CD4-positive, alpha-beta T cell treated with Interleukin-15 for 1 hour (primary cell): ENCODE measurements at regions not wholly inside any gene's neighbourhood (a gene's known extent, or its start where the extent isn't known, plus 50 kb on each side); places are given as distances from the start of the nearest gene placed in this dataset.
A peak's percentile ranks its signal among the peaks of the same experiment; 100 is the strongest.

Source experiments
- DNase-seq: peaks from one replicate; pipeline ENCODE4 v3.0.0-alpha.2; 2020

DNA sequence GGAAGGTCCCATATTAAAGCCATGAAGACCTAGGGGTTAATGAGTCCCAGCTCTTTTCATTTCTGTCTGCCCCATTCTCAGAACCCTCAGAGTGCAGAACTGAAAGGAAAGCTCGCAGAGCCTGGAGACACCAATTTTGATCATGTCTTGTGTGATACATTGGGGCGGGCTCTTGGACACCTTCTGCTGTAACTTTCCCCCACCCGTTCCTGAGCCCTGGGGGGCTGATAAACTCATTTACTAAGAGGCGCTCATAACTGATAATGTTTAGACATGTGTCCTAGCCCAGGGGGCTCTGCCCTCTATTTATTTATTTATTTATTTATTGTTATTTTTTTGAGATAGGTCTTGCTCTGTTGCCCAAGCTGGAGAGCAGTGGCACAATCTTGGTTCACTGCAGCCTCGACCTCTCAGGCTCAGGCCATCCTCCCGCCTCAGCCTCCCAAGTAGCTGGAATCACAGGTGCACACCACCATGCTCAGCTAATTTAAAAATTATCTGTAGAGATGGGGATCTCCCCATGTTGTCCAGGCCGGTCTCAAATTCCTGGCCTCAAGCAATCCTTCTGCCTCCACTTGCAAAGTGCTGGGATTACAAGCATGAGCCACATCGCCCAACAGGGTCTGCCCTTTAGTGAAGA lies 72.4 kb upstream of the HAAO start:
- DNase-seq = no peak

DNA sequence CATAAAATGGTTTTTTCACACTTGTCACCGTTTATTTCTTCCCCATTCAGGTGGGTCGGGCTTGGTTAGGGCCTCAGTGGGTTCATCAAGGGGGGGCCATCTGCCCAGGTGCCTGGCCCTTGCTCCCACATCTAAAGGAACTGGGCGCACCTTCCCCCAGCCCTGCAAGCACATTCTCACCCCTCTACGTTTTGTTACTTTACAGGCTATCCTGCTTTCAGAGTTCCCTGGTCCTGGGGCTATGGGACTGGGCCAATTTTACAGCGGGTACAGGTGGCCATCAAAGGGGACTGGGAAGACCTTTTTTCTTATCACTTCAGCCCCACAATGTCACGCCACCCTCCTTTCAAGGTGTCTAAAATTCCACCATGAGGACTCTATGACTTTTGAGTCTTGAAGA lies 71.8 kb upstream of the HAAO start:
- no peak for DNase-seq

DNA sequence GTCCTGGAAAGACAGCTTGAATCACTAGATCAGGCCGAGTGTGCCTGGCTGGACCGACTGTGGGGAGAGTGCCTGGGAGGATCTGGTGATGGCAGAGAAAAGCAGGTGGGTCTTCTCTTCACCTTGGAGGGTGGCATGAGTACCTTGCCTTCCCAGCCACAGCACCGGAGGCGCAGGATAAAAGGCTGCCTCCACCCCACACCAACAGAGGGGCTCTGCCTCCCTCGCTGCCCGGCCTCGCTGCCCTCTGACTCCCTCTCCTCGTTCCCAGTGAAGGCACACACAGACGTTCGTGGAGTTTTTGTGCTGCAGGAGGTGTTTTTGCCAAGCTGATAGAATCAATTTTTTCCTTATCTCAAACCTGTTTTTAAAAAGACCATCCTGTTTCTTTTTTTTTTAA lies 71.4 kb upstream of the HAAO start:
- DNase-seq = no peak

DNA sequence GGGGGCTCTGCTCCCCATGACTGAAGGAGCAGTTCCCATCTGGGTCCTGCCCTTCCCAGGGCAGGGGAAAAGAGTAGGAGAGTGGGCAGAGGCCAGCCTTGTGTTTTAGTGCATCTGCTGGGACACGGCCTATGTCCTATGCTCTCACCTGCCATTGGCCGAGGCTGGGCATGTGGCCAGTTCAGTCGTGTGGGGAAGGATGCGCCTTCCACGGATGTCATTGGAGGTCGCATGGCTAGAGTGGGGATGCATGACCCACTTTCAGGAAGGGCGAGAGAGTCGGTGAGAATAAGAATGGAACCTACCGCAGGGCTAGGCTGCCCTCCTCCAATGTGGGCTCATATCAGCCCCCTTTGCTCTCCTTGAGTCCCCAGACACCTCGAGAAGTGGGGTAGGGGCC lies 70.9 kb upstream of the HAAO start:
- no peak for DNase-seq

DNA sequence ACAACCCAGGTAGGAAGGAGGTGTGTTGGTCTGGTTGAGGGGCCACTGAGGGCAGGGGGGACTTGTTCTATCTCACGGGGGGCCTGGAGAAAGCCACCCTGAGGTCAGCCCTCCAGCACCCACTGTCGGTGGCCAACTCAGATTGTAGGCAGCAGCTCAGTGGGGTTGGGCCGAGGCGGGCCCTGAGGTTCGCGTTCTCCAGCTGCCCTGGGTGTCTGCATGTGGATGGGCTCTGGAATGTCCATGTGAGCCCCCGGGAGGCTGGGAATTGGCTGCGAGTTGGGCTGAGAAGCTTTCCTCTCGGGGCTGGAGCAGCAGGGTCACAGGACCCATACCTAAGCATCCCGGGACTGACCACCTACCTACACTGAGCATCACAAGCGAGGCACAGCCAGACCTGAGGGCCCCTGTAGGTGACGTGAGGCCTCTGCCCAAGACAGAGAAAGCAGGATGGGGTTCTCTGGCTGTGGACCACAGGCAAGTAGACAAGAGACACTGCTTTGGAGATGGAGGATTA lies 70.3 kb upstream of the HAAO start:
- no peak for DNase-seq

DNA sequence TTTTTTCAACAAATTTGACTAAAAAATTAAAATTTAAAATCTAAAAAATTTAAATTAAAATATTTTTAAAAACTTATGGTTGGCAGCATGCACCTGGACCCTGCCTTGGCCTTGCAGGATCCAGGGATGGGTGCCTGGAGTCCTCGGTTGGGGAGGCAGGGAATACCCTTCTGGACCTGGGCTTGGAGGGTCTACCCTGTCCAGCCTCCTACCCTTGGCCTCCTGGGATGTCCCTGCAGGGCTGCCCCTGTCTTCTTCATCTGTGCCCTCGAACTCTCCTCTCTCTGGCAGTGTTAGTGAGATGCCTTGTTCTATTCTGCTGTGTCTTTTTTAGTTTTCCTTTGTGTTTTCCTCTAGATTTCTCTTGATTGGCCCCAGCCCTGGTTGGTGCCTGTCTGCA lies 68.9 kb upstream of the HAAO start:
- no peak for DNase-seq

DNA sequence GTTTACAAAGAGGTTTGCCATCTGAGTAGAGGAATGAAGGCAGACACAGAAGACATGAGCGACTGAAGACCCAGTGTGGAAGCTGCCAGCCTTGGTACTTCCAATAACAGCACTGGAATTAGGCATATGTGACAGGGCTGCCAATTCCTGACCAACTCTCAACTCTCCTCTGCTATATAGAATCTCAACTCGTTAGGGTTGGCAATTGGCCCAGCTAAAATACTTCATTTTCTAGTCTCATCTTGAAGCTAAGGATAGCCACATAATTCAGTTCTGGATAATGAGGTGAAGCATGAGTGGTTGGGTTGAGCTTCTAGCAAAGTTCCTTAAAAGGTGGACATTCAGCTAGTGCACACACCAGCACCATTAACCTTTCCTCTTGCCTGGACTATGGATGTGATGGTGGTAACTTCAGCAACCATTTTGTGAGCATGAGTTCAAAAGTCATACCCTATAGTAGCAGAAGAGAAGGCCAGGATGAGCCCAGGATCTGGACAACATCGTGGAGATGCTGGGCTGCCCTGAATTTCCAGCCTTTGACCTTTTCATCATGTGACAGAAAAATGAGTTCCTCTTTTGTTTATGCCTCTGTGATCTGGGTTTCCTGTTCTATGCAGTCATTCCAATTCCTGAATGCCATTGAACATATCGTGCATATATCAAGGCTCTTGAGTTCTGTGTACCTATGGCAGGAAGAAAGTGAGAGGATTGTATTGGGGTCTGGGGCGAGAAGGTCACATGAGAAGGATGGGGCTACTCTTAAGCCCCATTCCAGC lies 68.1 kb upstream of the HAAO start:
- no peak for DNase-seq

DNA sequence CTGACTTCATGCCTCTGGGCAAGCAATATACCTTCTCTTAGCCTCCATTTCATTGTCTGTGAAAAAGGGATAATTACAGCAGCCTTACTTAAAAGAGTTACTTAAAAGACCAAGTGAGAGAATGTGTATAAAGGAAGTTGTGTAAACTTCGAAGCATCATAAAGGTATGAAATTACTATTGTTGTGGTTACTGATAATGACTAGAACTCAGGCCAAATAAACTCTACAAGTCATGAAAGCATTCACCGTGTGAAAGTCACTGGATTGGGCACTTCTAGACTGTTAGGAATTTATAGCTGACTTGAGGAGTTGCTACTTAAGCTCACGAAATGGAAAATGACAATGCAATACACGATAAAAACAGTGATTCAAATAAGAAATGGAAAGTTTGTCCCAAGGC lies 67.4 kb upstream of the HAAO start:
- no peak for DNase-seq

DNA sequence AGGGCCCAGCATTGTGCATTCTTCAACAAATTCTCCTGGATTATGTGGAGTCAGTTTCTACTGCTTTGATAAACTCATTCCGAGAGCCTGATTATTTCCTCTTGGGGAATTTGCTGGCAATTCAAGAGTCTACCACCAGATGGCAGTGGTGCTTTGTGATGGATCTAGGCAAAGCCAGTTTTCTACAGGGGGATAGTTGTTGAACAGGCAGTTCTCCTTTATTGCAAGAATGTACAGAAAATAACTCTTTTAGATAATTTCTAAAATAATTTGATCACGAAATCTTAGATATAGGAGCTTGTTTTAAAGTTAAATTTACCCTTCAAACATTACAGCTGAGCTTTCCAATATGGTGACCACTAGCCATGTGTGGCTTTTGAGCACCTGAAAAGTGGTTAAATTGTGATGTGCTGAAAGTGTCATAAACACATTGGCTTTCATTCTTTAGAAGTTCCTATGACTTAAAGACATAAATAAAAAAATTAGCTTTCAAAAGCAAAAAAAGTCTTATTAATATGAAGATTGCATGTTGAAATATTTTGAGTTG lies 66.7 kb upstream of the HAAO start:
- peak; percentile 36 for DNase-seq

DNA sequence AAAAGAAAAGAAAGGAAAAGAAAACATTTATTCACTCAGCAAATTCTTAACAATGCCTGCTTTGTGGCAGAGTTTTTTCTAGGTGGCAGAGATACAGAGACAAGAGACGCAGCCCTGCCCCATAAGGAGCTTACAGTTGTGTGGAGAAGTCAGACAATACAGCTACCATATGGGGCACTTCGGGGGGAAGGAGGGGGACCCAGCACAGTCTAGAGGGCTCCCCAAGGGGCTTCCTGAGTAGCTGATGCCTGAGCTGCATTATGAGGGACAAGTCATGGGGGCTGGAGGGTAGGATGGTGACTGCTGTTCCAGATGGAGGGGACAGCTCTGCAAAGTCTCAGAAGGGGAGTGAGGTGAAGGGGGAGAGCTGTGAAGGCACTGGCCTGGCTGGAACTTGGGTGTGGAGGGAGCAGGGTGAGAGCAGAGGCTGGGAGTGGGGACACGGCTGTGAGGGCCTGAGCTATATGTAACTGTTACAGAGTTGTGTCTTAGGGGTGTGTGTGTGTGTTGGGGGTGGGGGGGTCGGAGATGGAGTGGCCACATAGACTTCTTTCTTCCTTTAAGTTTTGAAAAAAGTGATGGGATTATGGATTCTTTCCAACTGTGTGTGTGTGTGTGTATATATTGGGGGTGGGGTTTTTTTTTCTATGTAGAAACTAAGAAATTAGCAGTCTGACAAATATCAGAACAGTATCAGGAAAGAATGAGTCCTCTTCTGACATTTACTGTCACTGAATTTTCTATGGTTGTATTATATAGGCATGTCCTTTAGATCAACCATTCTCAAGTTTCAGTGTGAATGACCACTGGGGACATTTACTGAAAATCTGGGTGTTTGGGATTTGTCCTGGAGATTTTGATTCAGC lies 66.0 kb upstream of the HAAO start:
- no peak for DNase-seq

DNA sequence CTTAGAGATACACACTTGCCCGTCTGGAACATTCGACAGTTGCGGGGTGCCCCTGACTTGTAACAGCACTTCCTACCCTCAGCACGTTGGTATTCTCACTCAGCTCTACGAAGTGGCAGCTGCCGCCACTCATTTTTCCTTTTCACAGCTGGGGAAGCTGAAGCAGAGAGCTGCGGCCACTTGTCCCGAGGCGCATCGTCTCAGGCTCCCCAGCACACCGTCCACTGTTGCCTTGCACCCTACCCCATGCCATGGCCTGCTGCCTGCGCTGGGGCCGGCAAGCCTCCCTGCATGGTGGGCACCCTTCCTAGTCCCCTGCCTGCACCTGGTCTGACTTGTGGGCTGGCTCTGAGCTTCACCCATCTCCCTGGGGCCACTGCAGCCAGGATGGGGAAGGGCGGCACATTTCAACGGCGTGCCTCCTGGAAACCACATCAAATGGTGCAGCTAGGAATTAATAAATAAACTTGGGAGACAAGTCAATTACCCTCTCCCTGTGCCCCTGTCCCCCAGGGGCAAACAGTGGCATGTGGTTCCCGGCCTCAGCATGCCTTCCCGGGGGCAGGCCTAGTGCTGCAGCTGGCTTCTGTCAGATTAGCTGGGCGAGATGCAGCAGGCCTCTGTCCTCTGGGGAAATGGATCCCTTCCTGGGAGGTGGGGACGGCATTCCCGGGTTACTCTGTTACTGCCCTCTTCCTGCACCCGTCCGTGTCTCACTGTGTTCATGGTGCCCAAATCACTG lies 64.7 kb upstream of the HAAO start:
- no peak for DNase-seq

DNA sequence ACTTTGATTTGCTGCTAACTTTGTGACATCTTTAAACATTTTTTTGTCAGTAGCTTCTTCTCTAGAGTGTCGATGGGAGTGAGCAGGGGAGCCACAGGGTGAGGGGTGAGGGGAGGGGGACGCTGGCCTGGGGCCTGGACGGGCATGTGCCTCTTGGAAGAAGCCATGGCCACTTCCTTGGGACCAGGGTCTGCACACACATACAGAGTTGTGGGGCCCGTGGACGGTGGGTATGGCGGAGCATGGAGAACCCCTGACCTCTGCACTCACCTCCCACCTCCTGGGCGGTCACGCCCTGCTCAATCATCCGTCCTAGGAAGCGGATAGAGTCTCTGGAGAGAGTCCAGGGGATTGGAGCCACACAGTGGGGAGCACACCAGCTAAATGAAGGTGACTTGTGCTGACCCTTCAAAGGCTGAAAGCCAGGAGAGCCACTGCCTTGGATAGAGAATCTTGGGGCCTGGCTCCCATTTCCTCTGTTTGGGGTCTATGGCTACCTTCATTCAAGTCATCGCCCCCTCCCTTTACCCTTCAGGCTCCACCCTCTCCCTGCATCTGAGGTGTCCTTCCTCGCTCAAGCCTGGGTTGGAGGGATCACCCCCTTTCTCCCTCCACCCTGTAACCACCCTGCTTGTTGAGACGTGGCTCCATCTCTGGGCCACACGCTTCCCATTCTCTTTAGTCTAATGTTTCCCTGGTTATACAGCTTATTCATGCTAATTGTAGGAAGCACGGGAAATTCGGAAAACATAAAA lies 63.9 kb upstream of the HAAO start:
- no peak for DNase-seq

DNA sequence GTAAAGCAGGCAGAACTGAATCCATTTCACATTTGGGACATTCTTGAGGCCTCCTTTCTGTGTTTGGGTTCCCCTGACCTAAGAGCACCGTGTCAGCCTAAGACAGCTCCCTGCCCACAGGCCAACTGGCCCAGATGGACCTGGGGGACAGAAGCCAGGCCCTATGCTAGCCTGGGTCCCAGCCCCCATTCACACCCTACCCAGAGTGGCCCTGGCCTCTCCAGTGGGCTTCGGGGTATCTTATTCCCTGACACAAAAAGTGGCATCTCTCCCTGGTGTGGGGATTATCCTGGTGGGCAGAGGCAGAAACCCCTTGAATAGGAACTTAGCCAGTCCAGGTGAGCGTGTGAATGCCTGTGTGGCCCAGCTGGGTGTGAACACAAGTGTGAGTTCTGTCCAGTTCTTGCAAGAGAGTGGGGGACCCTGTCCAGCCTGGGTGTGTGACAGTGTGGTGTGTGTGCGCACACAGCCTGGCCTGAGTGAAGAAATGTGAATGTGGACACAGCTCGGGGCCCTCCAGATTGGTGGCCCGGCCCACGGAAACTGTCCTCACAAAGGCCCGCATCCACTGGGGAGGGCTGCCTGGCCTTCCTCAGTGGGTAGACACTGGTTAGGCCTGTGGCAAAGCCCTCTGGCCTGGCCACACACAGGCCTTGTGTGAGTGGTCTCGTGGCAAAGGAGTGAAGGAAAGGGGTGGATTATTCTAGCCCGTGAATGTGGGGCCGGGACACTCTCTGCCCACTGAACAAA lies 63.0 kb upstream of the HAAO start:
- no peak for DNase-seq

DNA sequence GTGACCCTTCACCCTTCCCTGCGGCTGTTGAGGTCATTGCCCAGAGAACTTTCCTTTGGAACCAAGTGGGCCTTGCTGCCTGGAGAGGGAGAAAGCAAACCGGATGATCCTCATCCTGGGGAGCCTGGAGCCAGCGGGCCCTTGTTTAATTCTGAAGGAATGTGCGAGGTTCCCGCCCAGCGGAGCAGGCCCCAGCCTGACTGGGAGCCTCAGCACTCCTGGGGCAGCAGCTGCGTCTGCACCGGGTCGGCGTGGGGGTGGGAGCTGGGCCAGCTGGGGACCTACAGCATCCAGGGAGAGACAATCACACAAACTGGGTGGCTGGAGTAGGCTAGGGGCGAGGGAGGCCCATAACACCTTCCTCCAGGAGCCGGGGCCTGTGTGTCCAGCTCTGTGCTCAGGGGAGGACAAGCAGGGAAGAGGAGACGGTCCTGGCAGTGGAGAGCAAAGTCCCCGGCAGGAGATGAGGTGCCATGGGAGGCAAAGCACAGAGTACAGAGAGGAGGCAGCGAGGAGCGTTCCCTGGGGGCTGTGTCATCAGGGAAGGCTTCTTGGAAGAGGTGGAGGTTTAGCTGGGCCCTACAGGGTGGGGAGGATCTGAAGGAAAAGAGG lies 61.9 kb upstream of the HAAO start:
- no peak for DNase-seq

DNA sequence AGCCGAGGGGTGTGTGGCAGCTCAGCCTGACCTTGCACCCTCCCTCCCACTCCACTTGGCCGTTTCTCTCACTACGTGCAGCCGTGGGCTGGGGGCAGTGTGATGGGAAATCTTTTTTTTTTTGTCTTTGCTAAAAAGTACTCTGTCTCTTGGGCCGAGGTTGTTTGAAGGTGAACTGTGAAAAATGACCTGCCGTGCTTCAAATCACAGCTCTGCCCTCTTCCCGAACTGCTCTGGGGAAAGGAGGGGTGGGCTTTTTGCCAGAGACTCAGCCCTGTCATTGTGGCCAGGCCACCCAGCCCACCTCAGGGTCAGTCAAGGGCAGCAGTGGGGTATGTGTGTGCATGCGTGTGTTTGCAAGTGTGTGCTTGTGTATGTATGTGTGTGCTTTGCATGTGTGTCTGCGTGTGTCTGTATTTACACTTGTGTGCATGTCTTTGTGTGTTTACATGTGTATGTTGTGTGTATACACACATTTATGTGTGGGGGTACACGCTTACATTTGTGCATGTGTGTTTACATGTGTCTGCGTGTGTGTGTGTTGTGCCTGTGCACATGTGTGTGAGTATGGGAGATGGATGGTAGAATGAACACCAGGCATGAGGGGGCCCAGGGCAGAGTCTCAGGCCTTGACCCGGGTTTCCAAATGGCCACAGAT lies 61.3 kb upstream of the HAAO start:
- no peak for DNase-seq

DNA sequence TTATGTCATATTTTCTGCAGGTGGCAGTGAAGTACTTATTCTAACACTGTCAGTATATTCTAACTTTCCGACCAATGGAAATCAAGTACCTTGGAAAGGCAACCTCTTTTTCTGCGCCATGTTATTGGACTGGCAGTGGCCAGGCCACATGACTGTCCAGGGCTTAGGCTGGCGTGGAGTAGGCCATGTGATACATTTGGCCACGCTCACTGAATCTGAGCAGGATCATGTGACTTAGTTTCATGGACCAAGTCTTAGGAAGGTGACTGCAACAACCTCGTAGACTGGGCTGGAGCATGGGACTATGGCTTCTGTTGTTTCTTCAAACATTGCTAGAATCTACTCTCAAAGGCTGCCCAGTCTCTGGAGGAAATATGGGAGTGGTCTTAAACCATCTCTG lies 60.4 kb upstream of the HAAO start:
- no peak for DNase-seq

DNA sequence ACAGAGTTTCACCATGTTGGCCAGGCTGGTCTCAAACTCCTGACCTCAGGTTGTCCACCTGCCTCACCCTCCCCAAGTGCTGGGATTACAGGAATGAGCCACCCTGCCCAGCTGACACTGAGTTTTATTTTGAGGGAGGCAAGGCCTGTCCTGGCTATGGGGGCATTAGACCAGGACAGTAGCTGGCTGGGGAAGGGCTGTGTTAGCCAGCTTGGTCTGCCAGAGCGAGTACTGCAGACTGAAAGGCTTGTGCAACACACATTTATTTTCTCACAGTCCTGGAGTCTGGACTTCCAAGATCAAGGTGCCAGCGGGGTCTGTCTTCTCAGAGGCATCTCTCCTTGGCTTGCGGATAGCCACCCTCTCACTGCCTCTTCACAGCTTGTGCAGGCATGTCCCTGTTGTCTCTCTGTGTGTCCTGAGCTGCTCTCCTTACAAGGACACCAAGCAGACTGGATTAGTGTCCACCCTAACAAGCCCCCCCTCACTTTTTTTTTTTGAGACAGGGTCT lies 59.4 kb upstream of the HAAO start:
- no peak for DNase-seq

DNA sequence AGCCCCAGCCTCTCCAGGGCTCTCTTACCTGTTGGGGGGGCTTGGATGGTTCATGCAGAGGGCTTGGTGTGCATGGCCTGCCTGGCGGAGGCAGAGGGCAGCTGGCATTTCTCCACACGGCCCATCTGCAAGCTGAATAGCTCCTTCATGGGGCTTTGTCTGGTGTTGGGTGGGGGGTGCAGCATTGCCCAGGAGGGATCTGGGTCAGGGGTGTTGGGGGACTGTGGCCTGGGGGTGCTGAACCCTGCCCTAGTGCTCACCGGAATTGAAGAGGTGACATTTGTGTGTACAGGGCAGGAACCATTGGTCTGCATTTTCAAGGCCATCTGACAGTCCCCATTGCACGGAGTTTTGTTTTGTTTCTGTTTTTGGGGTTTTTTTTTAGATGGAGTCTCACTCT lies 58.8 kb upstream of the HAAO start:
- DNase-seq = no peak

DNA sequence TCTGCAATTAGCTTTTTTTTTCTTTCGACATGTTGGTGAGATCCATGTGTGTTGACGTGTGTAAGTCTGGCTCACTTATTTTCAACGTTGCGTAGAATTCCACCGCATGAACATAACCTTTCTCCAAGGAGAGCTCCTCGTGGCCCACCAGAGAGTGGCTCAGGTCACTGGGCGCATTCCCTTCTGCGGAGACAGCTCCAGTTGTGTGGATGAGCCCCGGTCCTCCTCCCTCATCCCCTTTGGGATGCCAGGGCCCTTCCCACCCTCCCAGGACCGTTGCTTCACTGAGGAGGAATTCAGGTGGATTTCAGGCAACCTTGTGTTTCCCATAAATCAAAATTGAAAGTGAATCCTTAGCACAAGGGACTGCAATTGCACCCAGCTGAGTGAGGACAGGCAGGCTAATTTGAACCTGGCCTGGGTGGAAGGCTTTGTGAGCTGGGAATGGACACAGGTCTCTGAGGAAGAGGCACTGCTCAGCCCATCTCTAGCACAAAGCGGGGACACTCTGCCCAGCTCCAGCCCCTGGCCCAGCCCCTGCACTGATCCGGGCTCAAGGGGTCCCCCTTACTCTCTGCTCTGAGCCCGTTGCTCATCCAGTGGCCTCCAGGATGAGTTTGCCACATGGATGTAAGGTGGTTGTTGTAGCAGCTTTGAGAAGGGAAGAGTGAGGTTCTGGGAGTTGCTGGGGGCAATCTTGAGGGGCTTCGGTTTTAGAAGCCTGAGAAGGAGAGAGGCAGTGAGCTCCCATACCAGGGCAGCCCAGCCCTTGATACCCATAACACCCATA lies 57.8 kb upstream of the HAAO start:
- DNase-seq = no peak
